ENCODE measurements at regions not wholly inside any gene's neighbourhood (a gene's known extent, or its start where the extent isn't known, plus 50 kb on each side); places are given as distances from the start of the nearest gene placed in this dataset.

DNA sequence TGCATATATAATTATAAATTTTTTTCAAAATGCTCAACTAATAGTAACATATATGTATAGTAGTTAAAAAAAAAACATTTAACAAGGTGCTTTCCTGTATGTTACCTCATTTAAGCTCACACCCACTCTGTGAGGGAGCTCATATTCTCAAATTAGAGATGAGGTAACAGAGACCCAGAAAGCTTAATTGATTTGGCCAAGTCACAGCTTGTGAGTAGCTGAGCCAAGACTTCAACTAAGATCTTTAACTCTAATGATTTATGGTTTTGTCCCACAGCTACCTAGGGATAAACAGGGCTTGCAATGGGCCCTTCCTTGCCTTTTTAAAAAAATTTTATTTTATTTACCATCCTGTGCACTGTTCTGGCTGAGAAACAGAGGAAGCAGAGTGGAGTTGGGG, 230.0 kb upstream of the GOLIM4 start:
- DNase-seq (ENCODE audit: low spot score) = no peak

DNA sequence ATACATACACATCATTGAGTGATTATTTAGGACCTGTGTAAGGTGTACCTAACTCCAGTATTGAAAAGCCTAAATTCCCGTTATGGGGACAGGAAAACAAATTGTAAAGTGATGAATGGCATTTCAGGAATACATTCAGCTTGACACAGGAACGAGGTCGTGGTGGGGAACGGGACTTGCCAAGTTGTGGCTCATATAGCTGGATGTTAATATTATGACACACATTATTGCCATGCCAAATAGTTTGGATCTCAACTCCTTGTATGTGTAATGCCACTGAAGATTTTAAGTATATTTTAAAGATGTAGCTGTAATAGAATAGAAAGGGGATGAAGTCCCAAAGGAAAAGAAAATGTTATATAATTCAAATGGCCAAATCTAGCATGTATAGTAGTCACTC, 227.2 kb upstream of the GOLIM4 start:
- no peak for DNase-seq (ENCODE audit: low spot score)

DNA sequence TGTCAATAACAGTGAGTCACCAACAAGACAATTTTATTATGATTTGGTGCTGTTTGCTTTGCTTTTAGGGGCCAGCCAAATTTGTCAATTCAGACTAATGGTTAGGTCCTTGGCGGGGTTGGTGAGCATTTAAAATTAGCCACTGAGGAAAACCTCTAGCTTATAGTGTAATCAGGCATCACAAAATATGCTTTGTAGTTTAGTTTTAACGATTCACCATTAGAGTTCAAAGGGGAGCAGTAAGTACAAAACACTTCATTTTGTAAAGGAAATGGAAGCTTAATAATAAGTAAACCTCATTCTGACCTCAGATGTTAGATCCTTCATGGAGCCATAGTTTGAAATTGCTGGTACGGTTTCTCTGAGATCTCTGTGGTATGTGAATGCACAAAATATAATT, 218.4 kb upstream of the GOLIM4 start:
- no peak for DNase-seq (ENCODE audit: low spot score)

DNA sequence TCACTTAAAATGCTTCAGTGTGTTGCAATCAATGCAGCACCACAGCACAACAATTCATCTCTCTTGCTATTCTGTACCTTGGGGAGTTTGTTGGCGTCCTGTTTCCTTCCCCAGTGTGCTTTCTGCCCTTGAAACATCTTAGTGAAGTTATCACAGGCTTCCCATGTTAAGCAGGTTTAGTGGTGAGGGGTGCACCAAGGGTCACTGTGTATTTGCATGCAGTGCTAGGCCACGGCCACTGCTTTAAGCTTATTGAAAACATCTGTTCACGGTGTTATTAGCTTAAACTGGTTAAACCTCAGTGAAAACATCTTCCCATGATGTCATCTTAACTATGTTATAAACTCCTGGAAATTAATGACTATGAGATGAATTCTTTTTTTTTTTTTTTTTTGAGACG, 217.3 kb upstream of the GOLIM4 start:
- DNase-seq (ENCODE audit: low spot score) = no peak

DNA sequence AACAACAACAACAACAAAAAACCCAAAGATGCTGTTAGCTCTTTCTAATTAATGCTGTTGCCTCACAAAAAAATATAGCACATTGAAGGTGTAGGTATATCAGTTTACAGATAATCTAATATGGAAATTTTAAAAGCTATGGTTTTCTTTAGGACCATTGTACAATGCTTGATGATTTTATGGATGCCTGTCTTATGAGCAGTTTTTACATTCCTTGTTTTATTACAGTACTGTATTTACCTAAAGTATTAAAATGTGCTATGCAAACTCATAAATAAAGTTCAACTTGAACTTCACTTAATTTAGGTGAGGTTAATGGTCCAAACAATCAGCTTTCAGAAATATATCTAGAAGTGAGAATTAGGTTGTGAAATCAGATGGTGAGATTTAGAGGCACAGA, 212.2 kb upstream of the GOLIM4 start:
- DNase-seq (ENCODE audit: low spot score) = no peak

DNA sequence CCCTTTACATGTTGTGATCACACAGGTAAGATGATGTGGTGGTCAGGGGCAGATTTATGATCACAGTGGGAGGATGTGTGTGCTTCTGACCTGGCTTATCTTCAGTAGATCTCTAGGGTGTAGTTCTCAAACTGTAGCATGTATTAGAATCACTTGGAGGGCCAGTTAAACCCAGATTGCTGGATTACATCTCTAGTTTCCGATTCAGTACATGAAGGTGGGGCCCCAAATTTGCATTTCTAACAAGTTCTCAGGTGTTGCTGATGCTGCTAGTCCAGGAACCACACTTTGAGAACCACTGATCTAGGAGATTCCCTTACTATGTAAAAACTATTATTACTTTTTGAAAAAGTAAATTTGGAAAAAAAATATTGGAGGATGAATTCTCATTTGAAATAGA, 199.3 kb upstream of the GOLIM4 start:
- no peak for DNase-seq (ENCODE audit: low spot score)

DNA sequence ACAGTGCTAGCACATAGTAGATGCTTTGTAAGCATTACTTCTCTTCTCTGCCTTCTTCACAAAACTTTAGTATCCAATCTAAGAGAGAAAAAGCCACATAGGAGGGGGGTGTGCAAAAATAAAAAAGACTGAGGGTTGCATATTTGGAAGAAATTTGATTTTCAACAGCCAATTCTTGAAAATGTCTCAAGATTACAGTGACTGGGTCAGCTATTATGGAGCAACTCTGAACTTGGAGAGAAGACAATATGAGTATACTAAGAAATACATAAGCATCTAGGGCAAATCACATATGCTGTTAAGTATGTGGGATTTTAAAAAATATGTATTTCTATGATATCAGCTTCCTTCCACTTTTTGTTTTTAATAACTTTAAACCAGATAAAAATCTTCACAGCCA, 196.6 kb upstream of the GOLIM4 start:
- no peak for DNase-seq (ENCODE audit: low spot score)

DNA sequence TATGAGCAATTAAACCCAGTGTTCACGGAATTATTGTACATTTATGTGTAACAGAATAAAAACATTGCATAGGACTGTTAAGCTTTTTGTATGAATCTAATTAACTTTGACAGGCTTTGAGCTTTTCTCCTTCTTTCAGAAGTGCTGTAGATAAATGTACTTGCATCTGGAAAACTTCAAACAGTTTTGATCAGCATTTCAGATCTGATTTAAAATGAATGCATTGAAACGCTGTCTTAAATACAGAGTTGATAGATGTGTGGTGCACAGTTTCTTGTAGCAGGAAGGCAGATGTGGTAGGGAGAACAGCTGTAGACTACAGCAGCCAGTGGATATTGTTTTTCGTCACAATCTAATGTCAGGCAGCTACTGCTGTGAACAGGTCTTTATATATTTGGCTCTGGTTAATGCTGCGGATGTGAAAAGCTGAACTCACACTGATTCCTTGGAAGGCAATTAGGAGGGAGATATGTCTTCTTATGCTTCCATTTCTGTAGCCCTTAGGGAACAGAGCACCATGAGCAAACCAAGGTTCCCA, 193.8 kb upstream of the GOLIM4 start:
- DNase-seq (ENCODE audit: low spot score) = no peak

DNA sequence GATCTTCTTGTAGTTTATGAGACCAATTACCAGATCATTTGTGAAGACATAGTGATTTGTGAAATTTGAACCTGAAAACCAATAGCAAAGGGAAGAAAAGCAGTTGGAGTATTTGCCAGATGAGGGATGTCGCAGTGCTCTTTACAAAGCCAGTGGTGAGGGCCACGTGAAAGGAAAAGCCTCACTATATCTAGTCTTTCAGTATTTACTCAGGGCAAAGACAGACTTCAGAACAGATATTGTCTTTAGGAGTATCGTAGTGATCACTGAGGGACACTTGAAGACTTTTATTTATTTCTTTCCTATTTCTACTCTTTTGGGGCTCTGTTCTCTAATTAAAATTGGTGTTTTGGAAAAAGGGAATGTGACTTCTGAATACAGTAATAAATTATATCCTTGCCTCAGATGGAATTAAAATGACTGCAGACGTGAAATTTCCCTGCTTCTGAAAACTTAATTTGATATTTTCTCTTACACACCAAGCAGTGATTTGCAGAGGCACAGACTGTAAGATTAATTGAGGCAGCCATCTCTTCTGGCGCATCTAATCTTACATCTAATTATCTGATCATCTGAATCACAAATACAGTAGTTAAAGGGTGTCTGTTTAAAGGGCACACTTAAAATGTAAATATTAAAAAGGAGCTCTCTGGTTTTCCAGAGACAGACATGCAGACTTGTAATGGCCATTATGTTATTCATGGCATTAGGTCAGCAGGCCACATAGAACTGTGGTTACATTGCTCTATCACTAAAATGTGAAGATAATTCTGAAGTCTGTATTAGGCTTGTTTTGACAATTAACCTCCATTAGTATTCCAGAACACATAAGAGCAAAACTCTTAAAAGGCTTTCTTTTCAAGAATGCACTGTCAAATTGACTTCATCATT, 193.0 kb upstream of the GOLIM4 start:
- DNase-seq (ENCODE audit: low spot score) = no peak

DNA sequence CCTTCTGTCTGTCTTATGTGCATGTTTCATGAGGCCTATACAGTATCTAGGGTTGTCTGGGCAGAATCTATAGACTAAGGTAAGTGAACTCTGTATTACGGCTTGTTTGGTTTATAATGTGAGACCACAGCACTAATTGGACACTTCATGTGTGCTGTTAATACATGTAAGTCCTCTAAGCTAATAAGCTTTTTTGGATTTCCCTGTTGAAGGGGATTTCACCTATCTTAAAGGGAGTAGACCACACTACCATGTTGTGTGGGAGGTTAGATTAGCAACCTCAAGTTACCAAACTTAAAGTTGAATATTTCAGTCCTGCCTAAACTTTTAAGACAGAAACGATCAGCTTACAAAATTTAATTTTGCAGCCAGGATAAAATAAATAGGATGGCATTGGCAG, 189.8 kb upstream of the GOLIM4 start:
- no peak for DNase-seq (ENCODE audit: low spot score)

DNA sequence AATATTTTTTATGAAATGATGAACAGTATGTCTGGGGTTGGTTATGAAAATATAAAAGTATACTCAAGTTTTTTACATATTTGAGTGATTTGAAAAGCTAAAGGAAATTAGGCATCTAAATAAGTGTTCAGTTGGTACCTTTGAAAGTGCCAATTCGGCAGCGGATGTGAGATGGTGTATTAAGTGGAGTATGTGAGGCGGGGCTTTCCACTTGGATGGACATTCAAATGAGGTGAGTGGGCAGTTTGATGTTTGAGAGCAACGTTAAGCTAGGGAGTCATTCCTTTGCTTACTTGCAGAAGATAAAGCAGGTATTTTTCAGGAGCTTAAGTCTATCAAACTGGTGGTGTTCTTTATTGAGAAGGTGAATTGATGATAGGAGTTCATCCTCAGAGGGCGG, 189.0 kb upstream of the GOLIM4 start:
- no peak for DNase-seq (ENCODE audit: low spot score)

DNA sequence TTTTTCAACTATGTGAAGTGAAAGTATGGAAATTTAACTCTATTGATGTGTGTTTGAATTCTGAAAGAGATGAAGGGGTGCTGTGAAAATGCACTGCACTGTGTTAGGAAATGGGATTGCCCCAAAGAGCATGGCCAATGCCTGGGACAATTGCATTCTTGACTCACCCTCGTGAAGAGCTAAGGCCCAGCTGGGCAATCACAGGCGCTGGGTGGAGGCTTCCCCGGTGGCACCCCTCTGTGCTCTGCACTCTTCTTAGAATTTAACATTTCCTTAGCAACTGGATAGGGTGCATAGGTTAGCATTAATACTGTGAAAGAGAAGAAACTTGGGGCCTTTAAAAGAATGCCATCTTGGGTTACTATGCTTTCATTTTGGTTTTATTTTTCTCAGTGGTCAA, 179.9 kb upstream of the GOLIM4 start:
- no peak for DNase-seq (ENCODE audit: low spot score)

DNA sequence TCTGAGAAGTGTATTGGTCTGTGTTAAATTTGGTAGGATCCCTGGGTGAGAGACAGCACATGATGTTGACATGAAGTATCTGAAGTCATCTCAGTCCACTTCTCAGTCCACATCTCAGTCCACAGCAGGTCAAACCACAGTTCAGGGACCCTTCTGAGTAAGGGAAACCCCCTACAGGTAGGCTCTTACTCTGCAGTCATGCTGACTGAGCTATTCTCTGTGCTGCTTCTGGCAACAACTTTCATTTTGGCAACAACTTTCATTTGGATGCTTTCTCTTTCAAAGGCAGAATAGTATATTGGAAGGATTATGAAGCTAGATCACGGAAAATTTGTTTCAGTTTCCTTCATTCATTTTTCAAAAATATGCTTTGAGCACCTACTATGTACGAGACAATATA, 178.2 kb upstream of the GOLIM4 start:
- DNase-seq (ENCODE audit: low spot score) = no peak

DNA sequence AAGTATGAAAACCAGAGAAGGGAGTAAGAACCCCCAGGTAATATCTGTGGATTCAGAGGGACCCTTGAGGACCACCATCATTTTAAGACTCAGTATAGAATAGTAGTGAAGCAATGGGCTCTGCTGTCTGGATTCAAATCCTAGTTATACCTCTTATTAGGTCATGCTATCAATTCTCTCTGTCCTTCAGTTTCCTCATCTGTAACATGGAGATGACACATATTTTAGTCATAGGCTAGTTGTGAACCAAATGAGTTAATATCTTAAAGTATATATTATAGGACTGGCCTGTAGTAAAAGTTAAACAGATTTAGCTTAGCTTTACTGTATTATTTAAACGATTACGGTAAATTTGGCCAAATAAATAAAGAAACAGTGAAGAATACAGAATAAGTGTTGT, 177.3 kb upstream of the GOLIM4 start:
- DNase-seq (ENCODE audit: low spot score) = no peak

DNA sequence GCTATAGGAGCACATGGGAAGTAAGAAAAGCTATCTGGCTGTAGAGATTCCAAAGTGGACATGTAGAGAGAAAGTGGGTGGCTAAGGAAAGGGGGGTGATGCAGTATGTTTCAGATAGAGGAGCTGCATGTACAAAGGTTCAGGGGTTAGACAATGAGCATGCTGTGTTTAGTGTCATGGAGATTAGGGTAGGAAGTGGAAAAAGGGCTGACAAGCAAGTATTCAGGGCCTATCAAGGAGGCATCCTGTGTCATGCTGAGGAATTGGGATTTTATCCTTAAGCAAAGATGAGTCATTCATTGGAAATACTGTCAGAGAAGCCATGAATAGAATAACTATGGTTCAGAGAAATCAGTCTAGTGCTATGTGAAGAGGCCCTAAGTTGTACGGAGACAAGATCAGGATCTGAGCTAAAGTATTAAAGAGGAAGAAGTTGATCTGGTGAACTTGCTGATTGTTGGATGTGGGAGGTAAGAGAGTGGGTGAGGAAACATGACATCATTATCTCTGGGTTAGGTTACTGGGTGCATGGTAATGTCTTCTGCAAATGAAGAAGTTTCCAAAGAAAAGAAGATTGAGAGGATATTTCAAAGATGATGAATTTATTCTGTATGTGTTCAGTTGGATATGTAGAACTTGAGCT, 176.7 kb upstream of the GOLIM4 start:
- no peak for DNase-seq (ENCODE audit: low spot score)

DNA sequence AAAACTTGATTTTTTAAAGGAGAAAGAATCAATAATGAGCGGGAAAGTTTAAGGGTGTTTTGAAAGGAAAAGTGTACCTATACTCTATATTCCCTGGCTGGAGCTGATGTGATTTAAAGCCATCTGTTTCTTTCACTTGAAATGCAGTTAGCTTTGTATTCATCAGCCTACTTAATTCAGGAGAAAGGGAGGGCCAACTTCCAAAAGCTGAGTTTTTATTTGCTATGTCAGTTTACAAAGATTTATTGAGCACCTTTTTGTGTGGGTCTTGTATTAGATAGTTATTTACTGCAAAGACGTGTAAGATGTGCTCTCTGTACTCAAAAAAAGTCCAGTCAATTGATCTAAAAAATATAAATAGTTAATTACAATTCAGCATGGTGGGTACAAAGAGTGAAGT, 176.2 kb upstream of the GOLIM4 start:
- DNase-seq (ENCODE audit: low spot score) = no peak

DNA sequence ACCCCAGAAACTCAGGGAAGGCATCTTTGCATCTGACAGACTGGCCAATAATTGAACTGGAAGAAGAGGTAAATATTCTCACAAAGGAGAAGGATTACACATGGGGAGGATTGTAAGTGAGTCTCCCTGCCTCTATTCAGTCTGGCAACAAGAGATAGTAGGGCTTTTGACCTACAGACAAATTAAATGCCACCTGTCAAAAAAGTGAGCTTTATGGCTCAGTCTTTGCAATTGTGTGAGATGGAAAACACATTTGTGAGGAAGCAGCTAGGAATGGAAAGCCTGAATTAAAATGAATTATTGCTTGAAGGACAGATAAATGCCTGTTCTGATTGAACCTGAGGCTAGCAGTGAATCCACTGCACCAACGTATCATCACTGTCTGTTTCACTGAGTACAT, 173.3 kb upstream of the GOLIM4 start:
- DNase-seq (ENCODE audit: low spot score) = no peak

DNA sequence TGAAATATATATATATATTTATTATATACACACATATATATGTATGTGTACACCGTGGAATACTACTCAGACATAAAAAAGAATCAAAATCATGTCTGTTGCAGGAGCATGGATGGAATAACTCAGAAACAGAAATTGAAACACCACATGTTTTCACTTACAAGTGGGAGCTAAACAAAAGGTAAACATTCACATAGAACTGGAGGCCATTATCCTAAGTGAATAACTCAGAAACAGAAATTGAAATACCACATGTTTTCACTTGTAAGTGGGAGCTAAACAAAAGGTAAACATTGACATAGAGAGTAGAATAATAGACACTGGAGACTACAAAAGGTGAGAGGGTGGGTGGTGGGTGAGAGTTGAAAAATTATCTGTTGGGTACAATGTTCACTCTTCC, 171.5 kb upstream of the GOLIM4 start:
- no peak for DNase-seq (ENCODE audit: low spot score)

DNA sequence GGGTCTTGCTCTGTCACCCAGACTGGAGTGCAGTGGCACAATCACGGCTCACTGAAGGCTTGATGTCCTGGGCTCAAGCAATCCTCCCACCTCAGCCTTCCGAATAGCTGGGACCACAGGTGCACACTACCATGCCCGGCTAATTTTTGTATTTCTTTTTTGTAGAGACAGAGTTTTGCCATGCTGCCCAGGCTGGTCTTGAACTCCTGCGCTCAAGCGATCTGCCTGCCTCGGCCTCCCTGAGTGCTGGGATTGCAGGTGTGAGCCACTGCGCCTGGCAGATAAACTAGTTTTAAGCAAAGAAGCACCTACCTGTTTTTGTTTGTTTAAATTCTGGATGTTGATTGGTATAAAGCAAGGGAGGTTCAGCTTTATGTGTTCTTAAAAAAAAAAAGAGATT, 170.6 kb upstream of the GOLIM4 start:
- no peak for DNase-seq (ENCODE audit: low spot score)

DNA sequence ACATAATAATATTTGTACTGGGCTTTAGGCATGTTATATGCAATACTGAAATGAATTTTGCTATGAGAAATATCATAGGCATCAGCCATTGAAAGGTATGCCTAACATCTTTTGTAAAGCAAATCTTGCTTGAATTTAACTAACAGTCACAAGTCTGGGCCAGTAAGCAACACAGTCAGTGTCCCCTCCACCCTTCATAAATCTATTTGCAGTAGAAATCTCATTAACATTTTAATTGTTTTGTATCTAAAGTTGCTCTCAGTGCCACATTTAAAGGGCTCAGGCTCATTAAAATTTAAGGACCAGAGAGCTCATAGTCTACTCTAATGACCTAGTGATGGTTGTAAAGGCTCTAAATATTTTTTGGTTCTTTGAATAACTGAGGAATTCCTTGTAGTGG, 167.2 kb upstream of the GOLIM4 start:
- DNase-seq (ENCODE audit: low spot score) = no peak

DNA sequence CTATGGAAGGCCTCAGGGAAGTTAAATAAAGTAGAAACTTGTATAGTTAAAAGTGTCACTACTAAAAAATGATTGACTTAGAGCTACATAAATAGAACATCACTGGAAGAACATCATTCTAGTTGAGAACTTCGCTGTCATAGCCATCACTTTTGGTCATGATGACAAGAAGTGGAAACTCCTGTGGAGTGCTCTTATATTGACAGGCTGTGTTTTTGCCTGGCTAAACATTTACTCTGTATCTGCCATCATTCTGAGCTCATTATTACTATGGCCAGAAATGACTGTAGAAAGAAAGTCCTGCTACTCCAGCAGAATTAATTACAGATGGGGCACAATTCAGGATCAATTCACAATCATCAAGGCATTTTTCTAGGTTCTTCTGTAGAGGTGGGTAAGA, 165.1 kb upstream of the GOLIM4 start:
- DNase-seq (ENCODE audit: low spot score) = no peak

DNA sequence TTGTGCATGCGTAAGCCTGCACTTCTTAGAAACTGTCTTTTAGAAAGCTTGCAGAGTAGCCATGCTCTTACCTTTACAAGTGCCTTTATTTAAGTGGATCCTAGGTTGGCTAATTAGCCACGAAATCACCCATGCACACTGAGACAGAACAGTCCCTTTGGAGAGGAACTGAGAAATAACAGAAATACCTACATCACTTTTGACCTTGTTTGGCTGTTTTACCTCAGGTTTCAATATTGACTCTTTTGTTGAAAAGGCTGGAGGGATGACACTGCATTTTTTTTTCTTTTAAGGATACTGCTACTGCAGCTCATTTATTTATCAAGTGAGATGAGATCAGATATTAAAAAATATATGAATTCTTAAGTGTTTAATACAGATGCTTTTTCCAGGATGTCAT, 155.6 kb upstream of the GOLIM4 start:
- no peak for DNase-seq (ENCODE audit: low spot score)

DNA sequence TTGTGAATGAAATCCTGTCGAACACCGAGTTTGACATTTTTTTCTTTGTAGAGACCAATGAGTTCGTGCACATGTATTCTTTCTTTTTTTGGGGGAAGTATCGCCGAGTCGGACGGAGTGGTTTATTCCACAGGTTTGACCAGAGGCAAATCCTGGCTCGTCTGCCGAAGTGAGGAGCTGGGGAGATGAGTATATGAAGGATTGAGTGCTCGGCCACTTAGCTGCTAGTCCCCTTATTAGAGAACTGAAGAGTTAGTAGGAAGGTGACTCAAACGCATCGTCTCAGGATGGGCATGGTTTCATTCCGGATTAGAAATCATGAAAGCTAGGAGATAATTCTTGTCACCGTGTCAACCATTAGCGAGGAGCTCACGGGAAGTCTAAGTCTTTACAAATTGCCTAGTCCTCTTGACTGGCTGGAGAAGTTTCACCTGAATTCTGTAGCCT, 154.7 kb upstream of the GOLIM4 start:
- no peak for DNase-seq (ENCODE audit: low spot score)

Measured in H4 (cell line).